ENCODE measurements at regions not wholly inside any gene's neighbourhood (a gene's known extent, or its start where the extent isn't known, plus 50 kb on each side); places are given as distances from the start of the nearest gene placed in this dataset.

DNA sequence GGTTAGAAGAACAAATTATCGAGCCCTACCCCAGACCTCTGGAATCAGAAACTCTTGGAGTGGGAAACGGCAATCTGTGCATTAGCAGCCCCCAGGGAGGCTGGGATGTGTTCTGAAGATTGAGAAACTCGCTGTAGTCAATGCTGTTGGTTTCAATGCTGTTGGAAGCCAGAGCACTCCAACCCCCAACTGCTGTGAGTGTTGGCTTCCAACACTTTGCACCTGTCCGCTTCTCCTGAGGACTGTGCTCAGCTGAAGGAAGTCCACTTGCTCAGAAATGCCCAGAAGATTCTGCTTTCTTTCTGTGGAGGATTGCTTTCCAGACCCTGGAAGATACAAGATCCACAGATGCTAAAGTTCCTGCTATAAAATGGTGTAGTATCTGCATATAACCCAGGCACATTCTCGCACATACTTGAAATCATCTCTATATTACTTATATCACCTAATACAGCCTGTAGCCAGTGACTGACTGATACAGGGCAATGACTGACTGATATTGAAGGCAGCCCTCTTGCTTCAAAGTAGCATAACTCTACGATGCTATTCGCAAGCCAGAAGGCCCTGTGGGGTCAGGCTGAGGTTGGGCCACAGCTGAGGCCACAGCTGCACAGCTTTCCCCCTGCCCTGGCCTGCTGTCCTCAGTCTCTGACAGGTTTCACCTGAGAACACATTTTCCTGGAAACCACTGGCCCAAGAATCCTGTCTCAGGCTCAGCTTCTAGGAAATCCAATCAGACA is 757.7 kb upstream of the ID2 start:
- no peak for DNase-seq

DNA sequence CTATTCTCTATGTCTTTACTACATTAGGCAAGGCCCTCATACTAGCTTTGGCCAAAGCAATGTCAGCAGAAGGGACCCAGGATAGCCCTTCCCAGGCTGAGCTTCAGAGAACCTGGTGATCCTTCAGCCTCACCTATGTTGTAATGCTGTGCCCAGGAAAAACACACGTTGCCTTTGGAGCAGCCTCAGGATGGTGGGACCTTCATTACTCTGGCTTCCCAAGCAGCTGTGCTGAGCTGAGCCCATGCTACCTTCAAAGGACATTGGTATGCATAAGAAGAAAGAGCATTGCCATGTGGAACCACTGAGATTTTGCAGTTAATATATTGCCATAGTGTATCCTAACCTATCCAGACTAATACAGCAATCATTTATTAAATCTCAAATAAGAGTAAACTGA is 756.4 kb upstream of the ID2 start:
- DNase-seq, result no peak

GRCh38 chr2:7927691-7928090 is 754.2 kb upstream of the ID2 start:
- no peak for DNase-seq

DNA sequence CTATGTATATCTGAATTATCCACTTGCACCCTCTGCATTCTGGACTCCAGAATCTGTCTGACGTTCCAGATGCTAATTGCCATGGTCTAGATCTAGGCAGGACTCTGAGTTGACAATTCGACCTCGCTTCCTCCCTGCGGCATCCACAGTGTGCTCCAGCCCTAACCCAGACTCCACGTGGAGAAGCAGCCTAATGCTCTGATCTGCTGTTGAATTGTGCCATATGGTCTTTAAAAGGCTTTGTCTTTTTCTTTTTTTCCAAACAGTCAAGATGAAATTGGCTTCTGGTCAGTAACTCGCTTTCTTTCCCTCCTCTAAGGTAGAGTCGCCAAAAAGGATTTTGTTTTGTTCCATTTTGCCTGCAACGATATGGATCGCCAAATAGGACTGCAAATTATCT is 752.6 kb upstream of the ID2 start:
- DNase-seq, result no peak

GRCh38 chr2:7930800-7931635 is 750.8 kb upstream of the ID2 start:
- peak in 1 of 51 donors; percentile 3 for DNase-seq

- no peak for DNase-seq
Observed at GRCh38 chr2:7931808-7932207, 750.0 kb upstream of the ID2 start.

DNA sequence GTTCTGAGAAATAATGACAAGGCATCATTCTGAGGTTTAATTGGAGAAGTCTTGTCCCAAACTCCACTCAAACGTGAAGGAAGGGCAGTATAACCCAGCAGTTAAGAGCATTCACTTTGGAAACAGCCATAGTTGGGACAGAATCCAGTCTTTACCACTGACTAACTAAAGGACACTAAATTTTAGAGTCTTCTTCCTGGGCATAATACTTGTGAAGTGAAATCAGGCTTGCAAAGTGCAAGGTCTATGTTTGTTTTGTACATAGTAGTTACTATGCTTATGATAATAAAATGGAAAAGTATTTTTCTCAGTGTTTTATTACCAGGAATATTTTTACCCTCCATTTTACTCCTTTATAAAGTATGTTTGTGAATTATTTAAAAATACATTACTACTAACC is 748.2 kb upstream of the ID2 start:
- no peak for DNase-seq

DNA sequence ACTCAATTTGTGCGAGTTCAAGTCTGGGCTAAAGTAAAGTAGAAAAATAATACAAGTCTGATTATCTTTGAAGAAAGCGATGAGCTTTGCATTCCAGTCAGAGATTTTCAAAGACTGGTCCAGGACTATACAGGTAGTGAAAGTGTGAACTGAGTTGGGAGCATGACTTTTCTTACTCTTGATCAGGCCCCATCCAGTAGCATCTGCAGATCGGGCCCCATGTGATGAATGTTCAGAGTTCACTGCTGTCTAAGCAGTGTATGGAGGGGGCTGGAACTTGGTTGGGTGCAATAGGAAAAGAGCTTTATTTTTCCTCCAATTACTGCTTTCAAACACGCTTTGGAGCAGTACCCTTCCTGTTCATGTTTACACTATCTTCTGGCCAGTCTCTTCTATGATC is 747.4 kb upstream of the ID2 start:
- DNase-seq, result no peak

- DNase-seq, result no peak
Observed at GRCh38 chr2:7937082-7937481, 744.8 kb upstream of the ID2 start.

GRCh38 chr2:7940723-7941122 is 741.1 kb upstream of the ID2 start:
- DNase-seq, result no peak

DNA sequence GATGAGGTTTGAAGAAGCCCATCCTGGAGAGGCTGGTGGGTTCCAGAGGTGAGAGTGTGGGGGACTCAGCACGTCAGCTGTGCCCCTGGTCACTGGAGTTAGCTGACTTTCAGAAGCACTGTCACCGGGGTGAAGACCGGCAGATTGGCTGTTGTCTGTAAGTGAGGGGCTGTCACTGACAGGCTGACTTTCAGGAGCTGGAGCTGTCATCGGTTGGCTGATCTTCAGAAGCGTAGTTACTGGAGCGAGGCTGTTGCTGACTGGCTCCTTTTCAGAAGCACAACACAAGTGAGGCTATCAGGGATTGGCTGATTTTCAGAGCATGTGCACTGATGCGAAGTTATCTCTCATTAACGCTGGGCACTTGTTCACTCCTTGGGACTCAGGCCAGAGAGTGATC is 738.4 kb upstream of the ID2 start:
- DNase-seq, result no peak

- no peak for DNase-seq
Observed at GRCh38 chr2:7945026-7945425, 736.8 kb upstream of the ID2 start.

GRCh38 chr2:7950035-7950612 is 731.7 kb upstream of the ID2 start:
- DNase-seq, result no peak

GRCh38 chr2:7951001-7951400 is 730.9 kb upstream of the ID2 start:
- DNase-seq, result no peak

DNA sequence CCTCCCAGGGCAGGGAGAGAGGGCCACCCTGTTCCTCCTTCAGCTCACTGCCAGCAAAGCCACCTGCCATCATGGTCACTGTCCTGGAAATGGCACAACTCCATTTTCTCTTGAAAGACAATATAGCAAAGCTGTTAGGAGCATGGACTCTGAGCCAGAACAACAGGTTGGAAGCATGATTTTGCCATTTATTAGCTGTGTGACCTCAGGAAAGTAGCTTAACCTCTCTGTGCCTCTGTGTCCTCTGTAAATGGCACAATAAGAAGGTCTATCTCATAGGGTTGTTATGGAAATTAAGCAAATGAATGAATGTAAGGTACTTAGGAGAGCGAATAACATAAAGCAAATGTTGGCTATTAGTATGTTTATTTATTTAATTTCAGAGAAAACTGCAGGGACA is 730.4 kb upstream of the ID2 start:
- DNase-seq, result no peak

GRCh38 chr2:7952046-7952745 is 729.7 kb upstream of the ID2 start:
- DNase-seq, result no peak

DNA sequence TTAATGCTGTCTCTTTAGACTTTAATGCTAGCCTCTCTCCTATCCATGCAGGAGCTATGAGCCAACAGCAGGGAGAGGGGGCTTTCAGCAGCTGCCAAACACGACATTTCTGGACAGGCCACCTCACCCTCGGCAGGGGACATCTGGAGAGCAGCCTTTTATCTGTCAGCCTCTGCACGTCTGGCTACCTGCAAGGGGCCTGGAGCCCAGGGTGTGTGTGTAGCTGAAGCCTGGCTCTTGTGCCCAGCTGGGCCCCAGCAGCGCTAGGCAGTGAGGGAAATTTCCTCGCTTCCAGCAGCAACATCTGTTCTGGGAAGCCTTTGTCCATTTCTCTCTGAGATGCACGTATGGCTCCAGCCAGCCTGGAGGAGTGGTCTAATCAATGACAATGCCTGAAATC is 728.7 kb upstream of the ID2 start:
- DNase-seq, result no peak

DNA sequence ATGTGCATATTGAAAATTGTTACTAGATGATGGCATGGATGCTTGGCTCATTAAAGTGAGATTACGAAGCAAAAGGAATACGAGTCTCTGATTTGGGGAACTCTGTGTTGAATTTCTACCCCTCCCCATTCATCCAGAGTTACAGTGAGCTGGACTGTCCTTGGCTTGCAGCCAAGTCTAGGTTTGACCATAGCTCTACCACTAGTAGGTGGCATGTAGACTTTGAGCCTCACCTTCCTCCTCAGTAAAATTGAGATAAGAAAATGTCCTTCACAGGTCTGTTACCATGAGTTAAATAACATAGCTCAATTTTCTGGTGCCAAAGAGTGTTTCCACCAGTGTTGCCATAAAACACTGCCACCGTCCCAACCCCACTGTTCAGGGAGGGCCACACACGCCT is 727.6 kb upstream of the ID2 start:
- DNase-seq, result no peak

GRCh38 chr2:7956126-7956689 is 725.6 kb upstream of the ID2 start:
- DNase-seq, result no peak

- DNase-seq, result no peak
Observed at GRCh38 chr2:7961550-7961949, 720.3 kb upstream of the ID2 start.

GRCh38 chr2:7962161-7962560 is 719.7 kb upstream of the ID2 start:
- no peak for DNase-seq

- no peak for DNase-seq
Observed at GRCh38 chr2:7963787-7964186, 718.1 kb upstream of the ID2 start.

Measured in hypothalamus (tissue), 51 donors.